Stimulated activated CD4-positive, alpha-beta T cell treated with anti-CD3 and anti-CD28 coated beads, Interleukin-15, amount 100 ng/mL, for 48 hours (primary cell): ENCODE measurements at regions not wholly inside any gene's neighbourhood (a gene's known extent, or its start where the extent isn't known, plus 50 kb on each side); places are given as distances from the start of the nearest gene placed in this dataset.
"Not testable (repeated sequence)": the region's sequence is repeated elsewhere in the genome, so short reads cannot be mapped to it uniquely, and the experiment has no call there.

Experiments
- DNase-seq, 2 donors: peaks; one replicate each; pipeline ENCODE4 v3.0.0-alpha.2; 2020; ENCODE audit warnings: low read depth in 2 of 2

DNA sequence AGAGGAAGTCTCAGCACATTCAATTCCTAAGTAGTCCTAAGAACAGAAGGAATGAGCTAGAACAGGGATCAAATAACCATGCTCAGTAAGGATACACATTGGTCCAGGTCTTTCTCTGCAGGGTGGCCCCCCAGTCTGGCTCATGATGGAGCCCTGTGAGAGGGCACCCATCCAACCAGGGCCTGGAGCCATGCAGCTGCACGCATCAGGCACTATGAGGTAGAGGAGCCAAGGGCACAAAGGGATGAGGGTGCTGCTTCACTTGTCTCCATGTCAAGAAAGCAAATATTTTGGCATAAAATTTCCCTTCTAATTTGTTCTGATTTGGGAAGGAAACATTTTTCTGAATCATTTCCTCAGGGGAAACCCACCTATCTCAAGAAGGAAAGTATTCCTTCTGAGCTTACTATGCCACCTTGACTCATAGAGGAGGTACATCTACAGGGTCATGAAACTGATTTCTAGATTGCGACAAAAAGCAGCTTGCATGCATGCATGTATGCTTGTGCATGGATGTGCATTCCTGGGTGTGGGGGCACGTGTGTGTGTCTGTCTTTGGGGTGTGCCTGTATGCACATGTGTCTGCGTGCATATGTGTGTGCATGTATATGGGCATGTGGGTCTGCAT lies 600.3 kb downstream of the MID1IP1 start:
- DNase-seq: no peak

DNA sequence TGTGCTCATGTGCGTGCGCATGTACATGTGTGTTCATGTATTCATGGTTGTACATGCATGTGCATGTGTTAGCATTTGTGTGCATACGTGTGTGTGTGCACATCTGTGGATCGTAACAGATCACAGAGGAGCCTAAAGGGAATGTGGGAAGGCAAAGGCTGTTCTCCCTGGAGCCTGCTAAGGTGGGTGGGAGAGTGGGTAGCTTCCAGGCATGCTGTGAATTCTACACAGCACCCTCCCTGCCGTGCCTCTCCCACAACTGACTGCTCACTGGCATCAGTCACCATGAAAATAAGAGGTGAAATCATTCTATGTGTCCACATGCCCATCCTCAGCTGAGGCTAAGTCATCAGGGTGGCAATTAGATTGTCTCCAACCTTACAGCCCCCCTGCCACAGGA lies 600.9 kb downstream of the MID1IP1 start:
- no peak for DNase-seq

- no peak for DNase-seq
These were observed 605.5 kb downstream of the MID1IP1 start for GRCh38 chrX:39406799-39407198.

- no peak for DNase-seq
These were observed 608.1 kb downstream of the MID1IP1 start for GRCh38 chrX:39409246-39409917.

GRCh38 chrX:39414290-39414854 lies 613.1 kb downstream of the MID1IP1 start:
- no peak for DNase-seq

GRCh38 chrX:39416547-39417260 lies 615.4 kb downstream of the MID1IP1 start:
- no peak for DNase-seq

DNA sequence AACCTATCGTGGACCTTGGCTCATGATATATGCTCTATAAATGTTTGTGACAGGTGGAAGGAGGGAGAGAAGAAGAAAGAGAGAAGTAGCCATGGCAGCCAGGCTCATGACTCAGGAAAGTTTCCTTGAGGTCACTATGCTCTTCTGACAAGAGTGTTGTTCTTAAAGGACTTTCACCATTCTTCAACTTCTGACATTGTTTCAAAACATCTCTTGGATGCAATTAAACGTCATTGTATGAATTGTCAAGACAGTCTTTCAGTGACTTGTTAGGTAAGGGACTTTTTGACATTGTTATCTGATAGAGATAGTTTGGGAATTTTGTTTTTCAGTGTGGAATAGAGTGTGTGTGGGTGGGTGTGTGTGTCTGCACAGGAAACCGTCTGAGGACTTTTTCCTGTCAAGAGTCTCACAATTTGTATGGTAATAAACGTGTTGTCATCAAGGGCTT lies 617.0 kb downstream of the MID1IP1 start:
- no peak for DNase-seq

DNA sequence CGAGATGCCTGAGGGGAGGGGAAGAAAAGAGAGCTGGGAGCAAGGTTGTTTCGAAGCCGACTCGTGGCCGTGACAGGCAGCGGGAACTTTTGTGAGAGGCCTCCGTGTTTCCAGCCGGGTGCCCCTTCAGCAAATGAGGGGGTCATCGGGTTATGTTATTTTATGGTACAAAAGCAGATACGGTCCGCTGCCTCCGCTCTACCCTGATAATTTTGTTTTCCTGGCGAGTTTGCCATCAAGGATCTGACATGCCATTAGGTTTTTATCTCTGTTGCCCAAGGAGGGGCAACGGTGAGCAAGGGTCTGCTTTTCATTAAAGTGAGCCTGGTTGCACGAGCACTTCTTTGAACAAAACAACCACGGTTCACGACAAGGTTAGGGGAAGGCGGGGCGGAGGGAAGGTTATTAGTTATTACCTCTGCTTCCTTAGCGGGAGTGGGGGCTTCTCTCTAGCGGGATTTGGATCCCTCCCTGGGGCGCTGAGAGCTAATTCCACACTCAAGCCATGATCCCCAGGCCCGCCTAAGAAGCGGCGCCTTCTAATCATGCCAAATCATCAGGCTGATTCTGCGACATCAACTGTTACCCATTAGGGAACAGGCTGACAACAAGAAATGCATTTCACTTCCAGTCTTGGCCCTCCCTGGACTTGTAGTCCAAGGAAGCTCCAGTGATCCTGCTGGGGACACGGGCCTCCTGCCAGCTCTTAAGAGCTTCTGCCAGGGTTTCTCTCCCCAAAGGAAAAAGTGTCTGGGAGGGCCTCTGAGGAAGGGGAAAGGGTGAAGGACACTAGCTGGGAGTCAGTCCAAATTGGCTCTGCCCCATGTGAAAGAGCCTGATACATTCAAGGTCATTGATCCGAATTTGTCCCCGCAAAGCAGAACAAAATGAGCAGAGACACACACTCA lies 617.7 kb downstream of the MID1IP1 start:
- DNase-seq: no peak

DNA sequence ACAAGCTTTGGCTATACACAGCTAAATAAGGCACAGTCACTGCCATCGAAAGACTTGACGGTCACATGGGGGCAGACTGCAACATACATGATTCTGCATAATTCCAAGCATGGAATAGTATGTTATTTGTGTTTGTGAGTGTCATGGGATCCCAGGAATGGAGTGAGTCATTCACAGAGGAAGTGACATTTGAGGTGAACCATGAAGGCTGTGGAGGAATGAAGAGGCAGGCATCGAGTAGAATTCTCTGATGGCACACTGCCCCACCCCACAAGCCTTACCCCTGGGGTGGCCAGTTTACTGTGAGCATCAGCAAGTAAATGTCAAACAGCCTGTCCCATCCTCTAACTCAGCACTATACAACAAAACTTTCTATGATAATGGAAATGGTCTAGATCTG lies 619.7 kb downstream of the MID1IP1 start:
- no peak for DNase-seq

DNA sequence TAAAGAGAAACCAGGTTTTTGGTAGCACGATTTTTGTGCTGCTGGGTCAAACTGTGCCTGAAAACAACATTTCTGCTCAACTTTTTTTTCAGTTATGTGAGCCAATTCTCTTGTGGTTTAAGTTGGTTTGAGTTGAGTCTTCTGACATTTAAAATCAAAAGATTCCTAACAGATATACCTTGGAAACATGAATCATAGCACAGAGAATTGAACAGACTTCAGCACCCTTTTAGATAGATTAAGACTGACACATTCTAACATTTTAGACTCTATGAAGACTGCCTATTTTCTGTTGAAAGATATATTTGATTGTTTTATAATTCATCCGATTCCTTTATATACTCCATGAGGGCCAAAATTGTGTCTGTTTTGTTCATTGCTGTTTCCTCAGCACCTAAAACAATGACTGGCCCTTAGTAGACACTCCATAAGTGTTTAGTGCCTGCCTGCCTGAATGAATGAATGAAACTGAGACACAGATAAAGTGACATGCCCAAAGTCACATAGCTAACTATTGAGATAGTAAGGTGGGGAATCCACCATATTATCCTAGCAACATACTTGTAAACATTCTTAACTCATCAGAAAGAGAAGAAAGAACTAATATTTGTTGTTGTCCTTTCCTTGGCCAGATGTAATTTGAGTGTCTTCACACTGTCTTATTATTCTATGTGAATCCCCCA lies 624.0 kb downstream of the MID1IP1 start:
- DNase-seq: no peak

- DNase-seq: no peak
These were observed 624.8 kb downstream of the MID1IP1 start for GRCh38 chrX:39426101-39426500.

DNA sequence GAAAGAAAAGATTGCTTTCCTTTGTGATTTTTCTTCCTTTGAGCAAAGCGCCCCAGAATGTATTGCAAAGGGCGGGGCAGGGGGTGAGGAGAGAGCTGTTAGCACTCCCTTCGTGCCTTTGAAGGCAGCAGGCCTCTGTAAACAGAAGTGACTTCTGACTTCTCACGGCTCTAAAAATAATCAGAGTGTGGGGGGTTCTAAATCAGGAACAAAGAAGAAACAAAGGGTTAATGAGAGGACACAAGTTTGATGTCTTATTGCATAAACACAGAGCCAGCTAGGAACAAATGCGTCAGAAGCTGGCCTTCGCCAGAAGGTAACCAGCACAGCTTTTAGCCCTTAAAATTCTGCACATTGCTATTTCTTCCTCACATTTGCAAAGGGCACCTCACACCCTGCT lies 626.2 kb downstream of the MID1IP1 start:
- no peak for DNase-seq

GRCh38 chrX:39427906-39428305 lies 626.6 kb downstream of the MID1IP1 start:
- DNase-seq: peak in 1 of 2 donors; percentile 46

DNA sequence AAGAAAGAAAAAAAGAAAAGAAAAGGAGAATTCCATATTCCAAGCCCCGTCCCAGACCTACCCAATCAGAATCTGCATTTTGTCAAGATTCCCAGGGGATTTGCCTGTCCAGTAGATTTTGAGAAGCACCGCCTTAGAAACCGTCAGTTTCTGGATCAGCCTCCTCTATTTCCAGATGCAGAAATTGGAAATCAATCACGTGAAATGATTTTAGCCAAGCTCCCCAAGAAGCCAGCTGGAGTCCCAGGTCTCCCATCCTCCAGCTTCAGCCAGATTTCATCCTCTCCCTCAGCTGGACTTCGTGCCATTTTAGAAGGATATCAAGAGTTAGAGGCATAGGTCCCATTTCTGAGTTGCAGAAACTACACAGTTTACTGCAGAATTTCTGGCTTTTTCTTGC lies 629.3 kb downstream of the MID1IP1 start:
- DNase-seq: no peak

- DNase-seq: no peak
These were observed 630.6 kb downstream of the MID1IP1 start for GRCh38 chrX:39431893-39432292.

DNA sequence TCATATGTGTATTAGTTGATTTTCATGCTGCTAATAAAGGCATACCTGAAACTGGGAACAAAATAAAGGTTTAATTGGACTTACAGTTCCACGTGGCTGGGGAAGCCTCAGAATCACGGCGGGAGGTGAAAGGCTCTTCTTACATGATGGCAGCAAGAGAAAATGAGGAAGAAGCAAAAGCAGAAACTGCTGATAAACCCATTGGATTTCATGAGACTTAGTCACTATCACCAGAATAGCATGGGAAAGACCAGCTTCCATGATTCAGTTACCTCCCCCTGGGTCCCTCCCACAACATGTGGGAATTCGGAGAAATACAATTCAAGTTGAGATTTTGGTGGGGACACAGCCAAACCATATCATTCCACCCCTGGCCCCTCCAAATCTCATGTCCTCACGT lies 633.4 kb downstream of the MID1IP1 start:
- not testable (repeated sequence) for DNase-seq

GRCh38 chrX:39436538-39436937 lies 635.3 kb downstream of the MID1IP1 start:
- DNase-seq: not testable (repeated sequence)

GRCh38 chrX:39437670-39438441 lies 636.6 kb downstream of the MID1IP1 start:
- no peak for DNase-seq

DNA sequence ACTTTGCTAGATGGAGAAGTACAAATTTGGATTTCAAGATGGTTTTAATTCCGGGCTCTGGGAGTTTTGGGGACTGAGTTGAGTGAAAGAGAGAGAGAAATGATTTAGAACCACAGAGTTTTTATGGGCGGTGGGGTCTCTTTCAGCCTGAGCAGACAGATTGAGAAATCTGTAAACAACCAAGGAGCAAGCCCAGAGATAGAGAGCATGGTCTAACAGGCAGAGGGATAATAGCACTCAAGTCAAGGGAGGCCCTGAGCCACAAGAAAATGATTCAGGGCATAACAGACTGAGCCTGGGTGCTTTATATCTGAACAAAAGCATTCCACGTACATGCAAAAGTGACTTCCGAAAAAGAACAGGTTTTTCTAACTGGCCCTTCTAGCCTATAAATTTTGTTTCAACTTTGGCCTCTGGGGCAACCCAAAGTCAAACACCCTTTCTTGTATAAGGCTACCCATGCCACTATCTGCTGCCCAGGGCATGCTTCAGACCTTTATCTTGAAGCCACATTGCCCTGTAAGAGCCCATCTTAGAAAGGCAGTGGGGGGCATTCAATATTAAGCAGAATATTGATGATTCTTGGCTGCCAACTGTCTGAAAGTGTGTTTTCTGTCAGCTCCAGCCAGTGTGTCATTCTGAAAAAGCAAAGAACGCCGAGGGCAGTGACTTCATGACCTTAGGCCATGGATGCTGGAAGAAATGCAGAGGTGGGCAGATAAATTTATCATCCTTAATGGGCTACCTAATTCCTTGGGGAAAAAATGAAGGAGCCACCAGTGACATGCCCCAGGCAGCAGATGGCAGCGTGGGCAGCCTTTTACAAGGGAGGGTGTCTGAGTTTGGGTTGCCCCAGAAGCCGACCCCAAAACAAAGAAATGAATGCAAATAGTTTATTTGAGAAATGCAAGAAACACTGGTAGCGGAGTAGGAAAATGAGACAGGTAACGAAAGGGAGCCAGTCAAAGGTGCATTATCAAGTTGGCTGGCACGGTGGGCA lies 637.6 kb downstream of the MID1IP1 start:
- no peak for DNase-seq
